Activated gamma-delta T cell treated with anti-CD3 and anti-CD28 coated beads, Interleukin-2, amount 50 U/mL, for 16 hours (primary cell): ENCODE measurements at regions not wholly inside any gene's neighbourhood (a gene's known extent, or its start where the extent isn't known, plus 50 kb on each side); places are given as distances from the start of the nearest gene placed in this dataset.

Experiments used
- DNase-seq: peaks from one replicate; pipeline ENCODE4 v3.0.0-alpha.2; 2020; ENCODE audit warnings: low read depth

DNA sequence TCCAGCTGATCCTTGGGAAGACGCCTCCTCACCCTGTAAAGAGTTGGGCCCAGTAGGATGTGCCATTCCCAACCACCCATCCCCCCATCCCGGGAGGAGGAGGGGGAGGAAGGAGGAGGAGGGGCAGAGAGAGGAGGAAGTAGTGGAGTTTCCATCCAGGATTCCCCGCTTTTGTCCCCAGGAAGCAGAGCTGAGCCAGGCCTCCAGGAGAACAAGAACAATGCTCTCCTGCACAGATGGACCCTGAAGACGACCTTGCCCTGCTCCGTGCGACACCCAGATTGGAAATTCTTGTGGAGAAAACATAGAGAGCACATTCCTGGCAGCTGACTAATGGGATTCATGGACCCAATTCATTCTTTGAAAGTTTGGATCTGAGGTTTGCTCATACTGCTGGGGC, 132.3 kb upstream of the CRY1 start:
- no peak for DNase-seq

DNA sequence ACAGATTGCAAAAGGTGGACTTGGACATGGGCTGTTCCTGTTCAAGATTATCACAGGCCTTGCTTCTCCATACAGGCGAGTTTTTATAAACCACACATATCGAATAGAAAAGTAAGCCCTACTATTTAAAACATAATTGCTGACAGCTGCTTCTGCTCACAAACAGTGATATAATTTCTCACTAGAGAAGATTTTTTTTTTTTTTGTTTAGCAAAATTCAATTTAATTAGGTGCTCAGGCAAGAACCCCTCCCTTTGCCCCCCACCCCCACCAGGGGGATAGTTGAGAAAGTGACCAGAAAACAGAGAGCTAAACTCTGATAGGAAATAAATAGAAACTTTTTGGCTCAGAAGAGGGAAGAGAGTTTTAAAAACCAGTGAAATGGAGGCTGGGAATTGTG, 132.8 kb upstream of the CRY1 start:
- DNase-seq = no peak

DNA sequence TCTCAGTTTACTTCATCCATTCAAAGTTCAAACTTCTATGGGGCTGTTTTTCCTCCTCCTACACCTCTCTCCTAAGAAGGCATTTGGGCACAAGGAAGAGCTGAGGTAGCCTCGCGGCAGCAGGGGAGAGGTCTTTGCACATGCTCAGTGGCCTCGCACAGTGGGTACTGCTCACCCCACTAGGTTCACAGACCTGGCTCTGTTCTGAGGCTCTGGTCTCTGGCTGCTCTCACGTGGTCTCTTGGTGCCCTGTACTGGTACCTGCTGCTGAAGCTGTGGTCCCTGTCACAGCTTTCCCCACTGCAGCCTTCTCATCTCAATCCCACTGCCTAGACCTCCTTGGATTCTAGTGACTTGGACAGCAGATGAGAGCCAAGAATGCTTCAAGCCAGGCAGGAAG, 134.7 kb upstream of the CRY1 start:
- no peak for DNase-seq

DNA sequence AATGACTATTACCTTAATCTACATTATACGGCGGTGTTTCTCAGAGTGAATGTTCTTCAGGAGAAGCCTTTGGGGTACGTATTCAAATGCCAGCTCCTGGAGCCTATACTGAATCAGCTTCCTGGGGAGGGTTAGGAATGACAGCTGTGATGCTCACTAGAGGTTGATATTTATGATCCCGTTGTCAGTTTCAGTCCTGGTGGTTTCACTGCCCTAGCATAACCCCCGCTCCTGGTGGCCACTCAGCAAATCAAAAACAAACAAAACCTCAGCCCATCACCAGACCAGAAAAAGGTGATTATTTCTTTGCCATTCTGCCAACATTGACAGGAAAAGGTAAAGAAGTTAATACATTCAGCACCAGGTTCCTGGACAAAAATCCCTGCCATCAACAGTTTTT, 136.5 kb upstream of the CRY1 start:
- no peak for DNase-seq

DNA sequence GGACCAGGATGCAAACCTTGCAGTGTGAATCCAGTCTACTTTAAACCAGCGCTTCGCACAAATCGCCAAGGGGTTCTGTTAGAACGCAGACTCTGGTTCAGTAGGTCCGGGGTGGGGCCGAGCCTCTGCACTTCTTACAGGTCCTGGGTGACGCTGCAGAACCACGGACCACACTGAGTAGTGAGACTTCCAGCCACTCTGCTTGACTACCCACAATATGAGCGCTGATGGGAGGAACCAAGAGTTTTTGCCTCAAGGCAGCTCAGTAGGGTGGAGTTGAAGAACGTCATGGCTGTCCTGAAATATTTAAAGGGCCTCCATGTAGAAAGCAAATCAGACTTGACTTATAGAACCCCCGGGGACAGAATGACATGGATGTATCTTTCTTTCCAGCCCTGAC, 138.0 kb upstream of the CRY1 start:
- no peak for DNase-seq

- DNase-seq = no peak
Observed at GRCh38 chr12:107233551-107233950, 140.2 kb upstream of the CRY1 start.

DNA sequence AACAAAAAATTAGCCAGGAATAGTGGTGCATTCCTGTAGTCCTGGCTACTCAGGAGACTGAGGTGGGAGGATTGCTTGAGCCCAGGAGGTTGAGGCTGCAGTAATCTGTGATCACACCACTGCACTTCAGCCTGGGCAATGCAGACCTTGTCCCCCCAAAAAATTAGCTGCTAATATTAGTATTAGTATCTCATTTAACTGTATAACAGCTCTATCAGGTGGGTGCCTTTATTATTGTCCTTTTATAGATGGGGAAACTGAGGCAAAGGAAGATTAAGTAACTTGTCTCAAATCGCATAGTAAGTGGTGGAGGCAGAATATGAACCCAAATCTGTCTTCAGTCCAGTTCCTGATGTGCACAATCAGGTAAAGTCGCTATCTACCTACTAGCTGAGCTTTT, 142.3 kb upstream of the CRY1 start:
- no peak for DNase-seq

DNA sequence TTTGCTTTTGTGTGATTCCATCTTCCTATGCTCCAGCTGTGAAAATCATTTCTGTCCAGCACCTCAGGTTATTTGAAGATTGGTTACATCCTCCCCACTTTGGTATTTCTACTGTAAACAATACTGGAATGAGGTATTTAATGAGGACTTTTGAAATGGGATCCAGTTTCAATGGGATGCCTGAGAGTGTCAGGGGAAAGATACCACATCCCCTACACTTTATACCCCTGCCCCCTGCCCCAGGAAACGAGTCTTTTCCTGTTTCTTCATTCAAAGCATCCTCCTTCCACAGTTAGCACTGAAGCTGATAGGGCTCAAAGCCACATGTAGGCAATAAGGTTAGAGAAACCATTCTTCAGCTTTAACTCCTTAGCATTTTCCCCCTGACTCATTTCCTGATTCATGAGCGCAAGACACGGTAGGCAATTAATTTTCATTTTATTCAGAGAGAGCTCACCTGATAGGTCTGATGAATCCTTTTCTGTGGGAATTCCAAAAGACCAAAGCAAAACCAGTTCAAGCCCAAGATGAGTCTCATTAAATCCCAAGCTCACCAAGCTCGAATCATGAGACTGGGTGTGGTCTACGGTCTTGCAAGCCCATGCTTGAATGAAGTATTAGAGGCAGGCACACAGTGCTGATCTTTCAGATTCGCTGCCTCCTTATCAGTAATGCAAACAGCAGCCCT, 143.6 kb upstream of the CRY1 start:
- no peak for DNase-seq

- DNase-seq = no peak
Observed at GRCh38 chr12:107238296-107238695, 144.9 kb upstream of the CRY1 start.

DNA sequence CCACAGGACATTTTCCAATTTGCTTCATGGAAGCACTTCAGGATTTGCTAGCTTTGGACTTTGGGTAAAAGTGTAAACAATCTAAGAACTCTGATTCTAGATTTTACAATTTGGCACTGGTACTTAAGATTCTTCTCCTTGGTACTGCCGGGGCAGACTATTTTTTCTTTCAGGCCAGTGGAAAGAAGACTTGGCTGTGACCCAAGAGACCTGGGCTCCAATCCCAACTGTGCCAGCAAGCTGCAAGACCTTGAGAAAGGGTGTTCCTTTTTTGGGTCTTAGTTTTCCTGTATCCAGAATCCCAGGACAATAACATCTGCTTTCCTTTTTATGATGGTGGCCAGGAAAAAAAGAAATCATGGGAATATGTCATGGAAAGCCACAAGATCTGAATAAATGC, 148.1 kb upstream of the CRY1 start:
- DNase-seq = no peak

- DNase-seq = no peak
Observed at GRCh38 chr12:107242189-107242588, 148.8 kb upstream of the CRY1 start.

DNA sequence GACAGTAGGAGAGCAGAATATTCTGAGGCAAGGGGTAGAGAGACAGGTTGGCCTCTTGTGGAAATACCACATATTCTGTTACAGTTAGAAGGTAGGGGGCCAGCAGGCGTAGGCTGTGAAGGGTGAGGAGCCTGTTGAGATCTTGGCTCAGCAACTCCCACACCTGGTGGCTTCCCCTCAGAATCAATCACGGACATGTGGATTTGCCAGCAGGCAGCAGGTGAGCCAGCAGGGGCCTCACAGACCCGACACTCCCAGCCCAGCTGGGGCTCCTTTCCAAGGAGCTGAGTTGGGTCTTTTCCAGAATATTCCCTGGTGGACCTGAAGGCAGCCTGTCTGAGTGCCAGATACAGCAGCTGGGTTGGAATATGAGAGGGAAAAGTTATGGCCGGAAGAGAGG, 150.0 kb upstream of the CRY1 start:
- no peak for DNase-seq

GRCh38 chr12:107244584-107244983, 151.2 kb upstream of the CRY1 start:
- DNase-seq = no peak

- DNase-seq = no peak
Observed at GRCh38 chr12:107247650-107248049, 154.3 kb upstream of the CRY1 start.

DNA sequence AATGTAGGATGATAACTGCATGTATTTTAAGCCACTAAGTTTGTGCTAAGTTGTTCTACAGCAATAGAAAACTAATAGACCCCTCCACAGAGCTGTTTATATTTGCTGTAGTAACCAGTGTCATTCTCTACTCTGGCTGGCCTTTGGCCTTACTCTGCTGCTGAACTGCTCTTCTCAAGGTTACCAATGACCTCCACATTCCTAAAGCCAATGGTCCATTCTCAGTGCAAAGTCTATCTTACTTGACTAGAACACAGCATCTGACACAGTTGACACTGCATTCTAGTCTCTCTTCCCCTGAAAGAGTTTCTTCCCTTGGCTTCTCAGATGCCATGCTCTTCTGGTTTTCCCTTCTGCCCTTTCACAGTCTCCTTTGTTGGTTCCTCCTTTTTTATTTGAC, 154.8 kb upstream of the CRY1 start:
- DNase-seq = no peak

GRCh38 chr12:107251288-107251687, 157.9 kb upstream of the CRY1 start:
- DNase-seq = no peak

DNA sequence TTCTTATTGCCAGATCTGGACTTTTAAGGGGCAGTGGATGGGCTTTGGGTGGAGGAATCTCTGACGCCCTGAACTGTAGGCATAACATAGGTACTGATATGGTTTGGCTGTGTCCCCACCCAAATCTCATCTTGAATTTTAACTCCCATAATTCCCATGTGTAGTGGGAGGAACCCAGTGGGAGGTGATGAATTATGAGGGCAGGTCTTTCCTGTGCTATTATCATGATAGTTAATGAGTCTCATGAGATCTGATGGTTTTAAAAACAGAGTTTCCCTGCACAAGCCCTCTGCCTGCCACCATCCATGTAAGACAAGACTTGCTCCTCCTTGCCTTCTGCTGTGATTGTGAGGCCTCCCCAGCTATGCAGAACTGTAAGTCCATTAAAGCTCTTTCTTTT, 160.0 kb upstream of the CRY1 start:
- DNase-seq = no peak

GRCh38 chr12:107254258-107254856, 161.0 kb upstream of the CRY1 start:
- DNase-seq = no peak

- no peak for DNase-seq
Observed at GRCh38 chr12:107258780-107259179, 165.4 kb upstream of the CRY1 start.

GRCh38 chr12:107263980-107264379, 170.6 kb upstream of the CRY1 start:
- DNase-seq = no peak

GRCh38 chr12:107264667-107265066, 171.3 kb upstream of the CRY1 start:
- DNase-seq = no peak

GRCh38 chr12:107267604-107268003, 174.3 kb upstream of the CRY1 start:
- no peak for DNase-seq

GRCh38 chr12:107271523-107271922, 178.2 kb upstream of the CRY1 start:
- DNase-seq = no peak

- DNase-seq = no peak
Observed at GRCh38 chr12:107275530-107275929, 182.2 kb upstream of the CRY1 start.
